HG03460 (cell line): ENCODE measurements at regions not wholly inside any gene's neighbourhood (a gene's known extent, or its start where the extent isn't known, plus 50 kb on each side); places are given as distances from the start of the nearest gene placed in this dataset.
"Not testable (repeated sequence)": the region's sequence is repeated elsewhere in the genome, so short reads cannot be mapped to it uniquely, and the experiment has no call there.

Experiments used
- ATAC-seq: cut with Tn5 transposase; IDR thresholded peaks from one replicate; pipeline ENCODE4 v1.9.1; 2021; ENCODE audit not compliant: unreplicated experiment

- ATAC-seq = no peak
Measured at GRCh38 chr4:188282471-188283232, 143.4 kb downstream of the TRIML1 start.

GRCh38 chr4:188287169-188287894, 148.1 kb downstream of the TRIML1 start:
- ATAC-seq = no peak

- ATAC-seq = no peak
Measured at GRCh38 chr4:188289531-188290125, 150.4 kb downstream of the TRIML1 start.

GRCh38 chr4:188295899-188296298, 156.7 kb downstream of the TRIML1 start:
- ATAC-seq = no peak

GRCh38 chr4:188296331-188296730, 157.1 kb downstream of the TRIML1 start:
- no peak for ATAC-seq

GRCh38 chr4:188297873-188298272, 158.6 kb downstream of the TRIML1 start:
- ATAC-seq = no peak

GRCh38 chr4:188299161-188299560, 159.9 kb downstream of the TRIML1 start:
- ATAC-seq = no peak

GRCh38 chr4:188300385-188300784, 161.1 kb downstream of the TRIML1 start:
- no peak for ATAC-seq

GRCh38 chr4:188305690-188306089, 166.4 kb downstream of the TRIML1 start:
- ATAC-seq = no peak

- ATAC-seq = no peak
Measured at GRCh38 chr4:188307591-188307990, 168.3 kb downstream of the TRIML1 start.

GRCh38 chr4:188308142-188308541, 168.9 kb downstream of the TRIML1 start:
- ATAC-seq = no peak

- no peak for ATAC-seq
Measured at GRCh38 chr4:188316391-188316790, 177.2 kb downstream of the TRIML1 start.

- no peak for ATAC-seq
Measured at GRCh38 chr4:188328966-188329365, 189.7 kb downstream of the TRIML1 start.

GRCh38 chr4:188329521-188329920, 190.3 kb downstream of the TRIML1 start:
- ATAC-seq = no peak

GRCh38 chr4:188332265-188332664, 193.0 kb downstream of the TRIML1 start:
- ATAC-seq = no peak

GRCh38 chr4:188336891-188337290, 197.7 kb downstream of the TRIML1 start:
- ATAC-seq = no peak

- no peak for ATAC-seq
Measured at GRCh38 chr4:188341428-188341827, 202.2 kb downstream of the TRIML1 start.

- ATAC-seq = no peak
Measured at GRCh38 chr4:188346171-188346809, 207.0 kb downstream of the TRIML1 start.

- ATAC-seq = no peak
Measured at GRCh38 chr4:188347339-188347738, 208.1 kb downstream of the TRIML1 start.

- ATAC-seq = not testable (repeated sequence)
Measured at GRCh38 chr4:188349569-188349968, 210.3 kb downstream of the TRIML1 start.

- no peak for ATAC-seq
Measured at GRCh38 chr4:188363196-188363595, 224.0 kb downstream of the TRIML1 start.

GRCh38 chr4:188370777-188371176, 231.5 kb downstream of the TRIML1 start:
- no peak for ATAC-seq
